ENCODE measurements at regions not wholly inside any gene's neighbourhood (a gene's known extent, or its start where the extent isn't known, plus 50 kb on each side); places are given as distances from the start of the nearest gene placed in this dataset.

DNA sequence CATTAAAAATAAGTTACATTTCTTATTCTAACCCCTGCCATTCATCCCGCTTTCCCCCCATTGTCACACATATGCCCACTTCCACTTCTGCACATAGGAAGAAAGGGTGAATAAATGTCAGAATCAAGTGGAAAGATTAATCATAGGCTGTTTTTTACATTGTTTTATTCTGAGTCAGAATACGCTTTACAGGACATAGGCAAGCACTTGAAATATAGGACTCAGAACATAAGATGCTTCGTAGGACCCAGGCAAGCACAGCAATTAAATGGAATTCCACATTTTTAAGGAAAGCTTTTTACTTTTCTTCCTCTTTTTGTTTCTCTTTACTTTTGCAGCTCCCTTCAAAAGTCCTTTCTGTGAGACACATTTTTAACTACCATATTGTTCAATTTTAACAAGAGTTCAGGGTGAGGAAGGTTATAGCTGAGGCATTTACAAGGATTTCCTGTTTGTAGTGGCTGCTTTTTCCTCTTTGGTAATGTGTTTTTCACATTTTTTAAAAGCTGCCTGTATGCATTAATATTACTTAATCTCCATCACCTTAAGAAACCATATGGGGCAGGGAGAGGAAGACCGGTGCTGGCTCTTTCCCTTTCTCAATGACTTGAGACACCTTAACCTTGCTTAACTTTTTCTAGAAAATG, 130.0 kb downstream of the TES start:
- Histone ChIP-seq H3K9me3 (no peaks in the 10 kb centered on the region), H3K27ac (no peak overlapping the region), H3K36me3 (no peaks in the 10 kb centered on the region), H3K4me3 (no peak overlapping the region), H4K20me1 (no peaks in the 10 kb centered on the region), H3K9ac (no peak overlapping the region), H3K4me2 (no peak overlapping the region), H3K4me1 (peaks cover 12% of the 10 kb centered on the region), H3K27me3 (no peaks in the 10 kb centered on the region)
- TF ChIP-seq Cebpa-rat (IDR thresholded peaks at IDR 0.05) = no peak

GRCh38 chr7:116340943-116341907, 130.9 kb downstream of the TES start:
- Histone ChIP-seq H3K4me1 (peaks cover 12% of the 10 kb centered on the region), H3K27ac (no peak overlapping the region), H3K9ac (no peak overlapping the region), H3K27me3 (no peaks in the 10 kb centered on the region), H3K4me2 (no peak overlapping the region), H3K36me3 (no peaks in the 10 kb centered on the region), H3K9me3 (no peaks in the 10 kb centered on the region), H3K4me3 (no peak overlapping the region), H4K20me1 (no peaks in the 10 kb centered on the region)
- no peak for TF ChIP-seq Cebpa-rat (IDR thresholded peaks at IDR 0.05)

DNA sequence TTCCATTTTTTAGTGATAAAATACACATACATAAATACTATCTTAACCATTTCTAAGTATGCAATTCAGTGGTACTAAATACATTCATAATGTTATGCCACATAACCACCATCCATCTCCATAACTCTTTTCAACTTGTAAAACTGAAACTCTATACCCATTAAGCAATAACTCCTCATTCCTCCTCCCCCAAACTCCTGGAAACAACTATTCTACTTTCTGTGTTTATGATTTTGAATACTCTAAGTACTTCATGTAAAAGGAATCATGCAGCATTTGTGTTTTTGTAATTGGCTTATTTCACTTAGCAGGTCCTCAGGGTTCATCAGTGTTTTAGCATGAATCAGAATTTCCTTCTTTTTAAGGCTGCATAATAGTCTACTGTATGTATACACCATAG, 131.8 kb downstream of the TES start:
- no peak for TF ChIP-seq Cebpa-rat (IDR thresholded peaks at IDR 0.05)
- H3K4me2 ChIP-seq = no peak overlapping the region
- no peak overlapping the region for H3K9ac ChIP-seq
- peaks cover 12% of the 10 kb centered on the region for H3K4me1 ChIP-seq
- no peaks in the 10 kb centered on the region; the same call in 1 of the 2 replicates for H3K9me3 ChIP-seq
- H3K27me3 ChIP-seq = no peaks in the 10 kb centered on the region
- H3K4me3 ChIP-seq = no peak overlapping the region
- H4K20me1 ChIP-seq = no peaks in the 10 kb centered on the region
- H3K27ac ChIP-seq = no peak overlapping the region
- H3K36me3 ChIP-seq = no peaks in the 10 kb centered on the region

DNA sequence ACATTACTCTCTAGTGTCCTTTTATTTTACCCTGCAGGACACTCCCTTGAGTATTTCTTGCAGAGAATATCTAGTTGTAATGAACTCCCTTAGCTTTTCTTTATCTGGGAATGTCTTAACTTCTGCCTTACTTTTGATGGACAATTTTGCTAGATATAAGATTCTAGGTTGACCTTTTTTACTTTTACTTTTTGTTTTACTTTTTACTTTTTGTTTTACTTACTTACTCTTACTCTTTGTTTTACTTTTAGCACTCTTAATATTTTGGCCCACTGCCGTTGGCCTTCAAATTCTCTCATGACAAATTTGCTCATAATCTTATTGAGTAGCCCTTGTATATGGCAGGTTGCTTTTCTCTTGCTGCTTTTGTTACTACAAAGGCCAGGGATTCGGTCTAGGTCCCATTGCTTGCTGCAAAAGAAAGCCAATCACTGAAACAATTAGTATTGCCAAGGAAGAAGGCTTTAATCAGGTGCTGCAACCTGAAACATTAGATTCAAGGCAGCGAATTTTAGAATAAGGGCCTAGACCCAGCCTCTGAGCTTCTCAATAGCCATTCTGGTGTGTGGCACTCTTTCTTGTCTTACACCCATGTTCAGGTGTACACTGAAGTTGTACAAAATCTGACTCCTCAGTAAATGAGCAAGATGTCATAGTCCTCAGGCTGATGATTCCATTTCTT, 137.0 kb downstream of the TES start:
- no peak overlapping the region for H3K4me3 ChIP-seq
- H3K27me3 ChIP-seq = no peaks in the 10 kb centered on the region
- H3K9me3 ChIP-seq = peaks cover 8% of the 10 kb centered on the region; the same call in 1 of the 2 replicates
- no peaks in the 10 kb centered on the region for H3K4me1 ChIP-seq
- no peak overlapping the region for H3K9ac ChIP-seq
- no peak overlapping the region for H3K27ac ChIP-seq
- no peaks in the 10 kb centered on the region for H4K20me1 ChIP-seq
- TF ChIP-seq Cebpa-rat (IDR thresholded peaks at IDR 0.05) = no peak
- H3K36me3 ChIP-seq = no peaks in the 10 kb centered on the region
- H3K4me2 ChIP-seq = no peak overlapping the region

DNA sequence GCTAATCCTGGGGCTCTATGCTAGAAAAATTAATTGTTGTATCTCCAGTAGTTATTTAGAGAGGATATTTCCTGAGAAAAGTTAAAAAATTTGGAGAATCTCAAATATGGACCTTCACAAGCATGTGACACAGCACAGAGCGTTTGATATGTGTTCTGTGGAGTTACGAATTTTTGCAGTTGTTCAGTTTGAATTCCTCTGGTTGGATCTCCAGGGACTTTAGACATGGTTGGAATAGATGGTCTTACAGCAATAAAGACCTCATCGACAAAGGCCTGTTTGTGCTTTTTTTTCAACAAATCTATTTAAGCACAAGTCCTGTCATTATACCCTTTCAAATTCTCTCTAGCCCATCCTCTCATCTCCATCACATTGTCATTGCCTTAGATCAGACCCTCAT, 138.0 kb downstream of the TES start:
- Histone ChIP-seq H3K4me2 (no peak overlapping the region), H3K4me3 (no peak overlapping the region)
- no peak for TF ChIP-seq Cebpa-rat (IDR thresholded peaks at IDR 0.05)

DNA sequence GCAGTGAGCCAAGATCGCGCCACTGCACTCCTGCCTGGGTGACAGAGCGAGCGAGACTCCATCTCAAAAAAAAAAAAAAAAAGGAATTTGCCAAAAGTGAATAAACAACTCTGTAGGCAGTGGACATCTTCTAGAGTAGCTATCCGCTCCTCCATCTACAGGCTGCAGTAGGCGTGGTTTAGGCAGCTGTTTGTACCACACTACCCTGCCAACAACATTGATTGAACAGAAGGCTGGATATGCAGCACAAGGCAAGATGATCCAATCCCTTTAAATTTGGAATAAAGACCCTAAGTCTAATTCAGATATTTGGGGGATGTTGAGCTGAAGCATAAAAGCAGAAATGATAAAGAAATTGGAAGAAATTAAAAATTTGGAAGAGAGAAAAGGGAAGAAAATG, 141.6 kb downstream of the TES start:
- Histone ChIP-seq H3K4me1 (no peaks in the 10 kb centered on the region), H3K4me2 (no peak overlapping the region), H4K20me1 (no peaks in the 10 kb centered on the region), H3K9me3 (peaks cover 8% of the 10 kb centered on the region; the same call in 1 of the 2 replicates), H3K9ac (no peak overlapping the region), H3K27me3 (no peaks in the 10 kb centered on the region), H3K27ac (no peak overlapping the region), H3K4me3 (no peak overlapping the region), H3K36me3 (no peaks in the 10 kb centered on the region)
- no peak for TF ChIP-seq Cebpa-rat (IDR thresholded peaks at IDR 0.05)

More for the DNA sequence above, 138.0 kb downstream of the TES start:
- H3K27me3 ChIP-seq = no peaks in the 10 kb centered on the region
- H3K9me3 ChIP-seq = peaks cover 8% of the 10 kb centered on the region; the same call in 1 of the 2 replicates
- no peak overlapping the region for H3K9ac ChIP-seq
- no peaks in the 10 kb centered on the region for H3K36me3 ChIP-seq
- no peaks in the 10 kb centered on the region for H4K20me1 ChIP-seq
- no peak overlapping the region for H3K27ac ChIP-seq
- H3K4me1 ChIP-seq = no peaks in the 10 kb centered on the region

- Histone ChIP-seq H4K20me1 (no peaks in the 10 kb centered on the region), H3K4me1 (no peaks in the 10 kb centered on the region), H3K27ac (no peak overlapping the region), H3K36me3 (no peaks in the 10 kb centered on the region), H3K27me3 (no peaks in the 10 kb centered on the region), H3K4me3 (no peak overlapping the region), H3K9ac (no peak overlapping the region), H3K4me2 (no peak overlapping the region), H3K9me3 (no peaks in the 10 kb centered on the region)
- peak; percentile 43; the same call in 1 of the 2 replicates for TF ChIP-seq Cebpa-rat (IDR thresholded peaks at IDR 0.05)
Measured at GRCh38 chr7:116353647-116354046, 143.3 kb downstream of the TES start.

DNA sequence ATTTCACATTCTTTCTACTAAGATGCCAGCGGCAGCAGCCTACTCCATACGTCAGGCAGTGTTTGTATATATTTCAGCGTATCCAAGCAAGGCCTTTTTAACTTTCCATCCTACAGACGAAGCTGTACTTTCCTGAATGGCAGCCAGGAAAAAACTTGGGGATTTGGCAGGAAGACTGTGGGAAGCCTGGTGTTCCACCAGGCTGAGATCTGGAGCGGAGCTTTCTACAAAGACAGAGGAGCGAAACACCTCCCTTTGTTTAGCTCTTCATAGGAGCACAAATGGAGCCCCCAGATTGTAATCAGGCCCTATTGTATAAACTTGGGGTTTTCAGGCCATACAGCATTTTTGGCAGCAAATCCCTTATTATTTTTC, 143.8 kb downstream of the TES start:
- no peak overlapping the region for H3K27ac ChIP-seq
- no peaks in the 10 kb centered on the region for H3K4me1 ChIP-seq

DNA sequence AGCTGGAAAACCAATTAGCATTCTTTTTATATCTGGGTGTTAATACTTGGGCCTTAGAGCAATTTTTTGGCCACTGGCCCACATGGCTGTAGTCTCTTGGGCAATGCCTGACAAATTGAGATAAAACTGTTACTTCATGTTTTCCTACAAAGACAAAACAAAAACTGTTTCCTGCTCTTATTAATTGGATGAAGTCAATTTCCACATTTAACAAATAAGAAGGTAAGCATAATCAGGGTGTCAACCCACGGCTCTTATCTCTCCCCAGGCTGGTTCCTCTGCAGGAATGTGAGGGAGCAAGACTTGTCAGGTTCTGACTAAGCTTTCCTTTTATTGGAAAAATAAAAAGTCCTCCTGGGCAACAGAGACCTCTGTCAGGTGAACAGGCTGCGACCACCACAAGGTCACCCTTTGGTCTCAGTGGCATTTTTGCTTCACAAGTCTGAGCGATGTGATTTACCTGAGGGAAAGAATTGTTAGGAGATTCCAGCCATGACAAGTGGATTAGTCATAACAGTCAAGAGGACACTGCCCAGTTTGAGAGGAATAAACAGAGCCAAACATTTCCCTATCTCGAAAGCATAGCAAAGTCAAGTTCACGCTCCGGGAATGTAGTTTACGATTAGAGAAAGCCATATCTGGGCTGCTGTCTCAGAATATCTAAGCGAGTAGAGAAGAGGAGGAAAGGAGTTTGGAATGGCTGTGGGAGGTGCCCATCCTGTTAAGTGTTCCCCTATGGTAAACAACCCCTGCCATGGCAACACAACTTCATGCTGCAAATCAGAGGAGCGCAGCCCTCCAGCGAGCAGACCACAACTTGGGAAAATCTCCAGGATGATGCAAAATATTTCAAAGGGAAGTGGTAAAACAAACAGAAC, 144.4 kb downstream of the TES start:
- H3K4me2 ChIP-seq = no peak overlapping the region
- H3K27ac ChIP-seq = no peak overlapping the region
- H3K4me3 ChIP-seq = no peak overlapping the region
- H3K9ac ChIP-seq = no peak overlapping the region
- H3K27me3 ChIP-seq = no peaks in the 10 kb centered on the region
- H3K4me1 ChIP-seq = no peaks in the 10 kb centered on the region
- no peaks in the 10 kb centered on the region for H3K9me3 ChIP-seq
- no peaks in the 10 kb centered on the region for H4K20me1 ChIP-seq
- no peaks in the 10 kb centered on the region for H3K36me3 ChIP-seq
- TF ChIP-seq Cebpa-rat (IDR thresholded peaks at IDR 0.05) = no peak

More for the DNA sequence above, 143.8 kb downstream of the TES start:
- H3K4me3 ChIP-seq = no peak overlapping the region
- no peak for TF ChIP-seq Cebpa-rat (IDR thresholded peaks at IDR 0.05)
- H3K27me3 ChIP-seq = no peaks in the 10 kb centered on the region
- H3K36me3 ChIP-seq = no peaks in the 10 kb centered on the region
- H4K20me1 ChIP-seq = no peaks in the 10 kb centered on the region
- no peak overlapping the region for H3K4me2 ChIP-seq
- H3K9ac ChIP-seq = no peak overlapping the region
- no peaks in the 10 kb centered on the region for H3K9me3 ChIP-seq

All from BLaER1 (cell line).